HCT116 (cell line): ENCODE measurements at regions not wholly inside any gene's neighbourhood (a gene's known extent, or its start where the extent isn't known, plus 50 kb on each side); places are given as distances from the start of the nearest gene placed in this dataset.

Source experiments
- ATAC-seq: fragments of 200-7000 bp; cut with Tn5 transposase; 2 replicates; pipeline ENCODE4 v1.9.1; 2020; ENCODE audit warnings: mild to moderate bottlenecking, moderate library complexity
- BruUV-seq: library from RNA; stranded (reverse); fragments of 400-500 nt; replicated peaks from 2 replicates; lab custom pipeline; 2021; lab: Mats Ljungman, UMichigan
- CTCF ChIA-PET: fragments of 300-600 bp; sonication (Branson Sonifier 250); formaldehyde crosslinking; loops from one replicate; lab custom pipeline; 2021; ENCODE audit warnings: antibody characterized with exemption; lab: Charles Lee
- POLR2A ChIA-PET: fragments of 300-600, 350-600 bp; sonication (Branson Sonifier 250); formaldehyde crosslinking; loops from one replicate; lab custom pipeline; 2021; ENCODE audit warnings: antibody characterized with exemption; lab: Charles Lee
- RAD21 ChIA-PET, 2 experiments: fragments of 300-600 bp; sonication (Branson Sonifier 250); formaldehyde crosslinking; loops; one replicate each; lab custom pipeline; 2023; ENCODE audit warnings: low total read pairs in 2 of 2; ENCODE audit not compliant: uncharacterized antibody in 2 of 2, unreplicated experiment in 2 of 2, low non-redundant PET in 1 of 2; lab: Charles Lee
- DNase-seq: peaks from one replicate; pipeline ENCODE4 v3.0.0-alpha.2; 2010; ENCODE audit warnings: low read depth, low spot score
- H2AFZ ChIP-seq: fragments of 200-600 bp; shearing (Covaris generic), sonication (generic); 2 replicates; pipeline ENCODE4 v1.6.1; 2017; ENCODE audit warnings: low read depth, mixed run types, mixed read lengths, antibody characterized with exemption, low read length; ENCODE audit not compliant: poor library complexity, severe bottlenecking
- H3K27ac ChIP-seq: 2 replicates; pipeline ENCODE4 v1.5.1; 2012; ENCODE audit warnings: low read depth, low read length
- H3K27me3 ChIP-seq: fragments of 200-600 bp; sonication (generic); 2 replicates; pipeline ENCODE4 v1.6.1; 2016; ENCODE audit warnings: mixed run types, low read length, mixed read lengths; ENCODE audit not compliant: insufficient read depth
- H3K36me3 ChIP-seq, 2 experiments: fragments of 200-500 bp in 1 of 2; fragments of 200-600 bp in 1 of 2; sonication (Bioruptor generic) in 1 of 2; sonication (generic) in 1 of 2; 2 replicates each; pipeline versions ENCODE4 v1.5.1 to v1.6.1; 2014 to 2016; ENCODE audit warnings: low read length in 2 of 2, inconsistent platforms in 1 of 2, mixed read lengths in 1 of 2, mixed run types in 1 of 2; ENCODE audit not compliant: insufficient read depth in 2 of 2, control insufficient read depth in 1 of 2
- H3K4me1 ChIP-seq, 2 experiments: fragments of 200-600 bp in 1 of 2; sonication (generic) in 1 of 2; 2 replicates each; pipeline versions ENCODE4 v1.5.1 to v1.6.1; 2012 to 2017; ENCODE audit warnings: low read length in 2 of 2, inconsistent platforms in 1 of 2, mild to moderate bottlenecking in 1 of 2, mixed read lengths in 1 of 2, mixed run types in 1 of 2, moderate library complexity in 1 of 2; ENCODE audit not compliant: insufficient read depth in 2 of 2, control insufficient read depth in 1 of 2
- H3K4me2 ChIP-seq: fragments of 200-600 bp; sonication (generic); 2 replicates; pipeline ENCODE4 v1.6.1; 2017; ENCODE audit warnings: mixed run types, low read length, mixed read lengths
- H3K4me3 ChIP-seq, 2 experiments: fragments of 200-600 bp in 1 of 2; sonication (generic) in 1 of 2; replicated peaks in 1 of 2; 2 replicates each; pipeline ENCODE4 v1.5.1; 2011 to 2016; ENCODE audit warnings: low read length in 2 of 2, control low read depth in 1 of 2, low read depth in 1 of 2, mild to moderate bottlenecking in 1 of 2, mixed read lengths in 1 of 2, mixed run types in 1 of 2
- H3K79me2 ChIP-seq: fragments of 200-600 bp; sonication (generic); 2 replicates; pipeline ENCODE4 v1.6.1; 2017; ENCODE audit warnings: mild to moderate bottlenecking, mixed run types, low read length, moderate library complexity, mixed read lengths; ENCODE audit not compliant: insufficient read depth
- H3K9ac ChIP-seq: fragments of 200-600 bp; sonication (generic); 2 replicates; pipeline ENCODE4 v1.6.1; 2016; ENCODE audit warnings: low read length, mixed read lengths
- H3K9me2 ChIP-seq: fragments of 200-600 bp; sonication (generic), shearing (Covaris generic); 2 replicates; pipeline ENCODE4 v1.6.1; 2017; ENCODE audit warnings: mixed run types, mild to moderate bottlenecking, moderate library complexity; ENCODE audit not compliant: insufficient read depth
- H3K9me3 ChIP-seq, 2 experiments: fragments of 200-500 bp in 1 of 2; fragments of 200-600 bp in 1 of 2; sonication (Bioruptor generic) in 1 of 2; sonication (generic) in 1 of 2; 2 replicates each; pipeline ENCODE4 v1.6.1; 2014 to 2017; ENCODE audit warnings: low read length in 2 of 2, mixed read lengths in 2 of 2, inconsistent platforms in 1 of 2, low read depth in 1 of 2, mild to moderate bottlenecking in 1 of 2, mixed run types in 1 of 2, moderate library complexity in 1 of 2; ENCODE audit not compliant: control insufficient read depth in 1 of 2, insufficient read depth in 1 of 2
- H4K20me1 ChIP-seq: fragments of 200-600 bp; sonication (generic), shearing (Covaris generic); 2 replicates; pipeline ENCODE4 v1.6.1; 2017; ENCODE audit warnings: mixed run types, mild to moderate bottlenecking, moderate library complexity; ENCODE audit not compliant: insufficient read depth
- CBX3 ChIP-seq: IDR thresholded peaks from 2 replicates; pipeline ENCODE4 v1.6.1; 2012; ENCODE audit warnings: low read depth
- EGR1 ChIP-seq: IDR thresholded peaks from 2 replicates; pipeline ENCODE4 v1.6.1; 2012; ENCODE audit warnings: low read depth
- SIN3A ChIP-seq: IDR thresholded peaks from 2 replicates; pipeline ENCODE4 v1.6.1; 2012; ENCODE audit warnings: low read depth
- YY1 ChIP-seq: IDR thresholded peaks from 2 replicates; pipeline ENCODE4 v1.6.1; 2011; ENCODE audit warnings: low read length, low read depth, moderate library complexity, mild to moderate bottlenecking; ENCODE audit not compliant: insufficient replicate concordance; ENCODE audit errors: extremely low read depth
- ZNF274 ChIP-seq: fragments of 200-500 bp; sonication (Bioruptor generic); IDR thresholded peaks from 2 replicates; pipeline ENCODE4 v1.6.1; 2014; ENCODE audit warnings: mild to moderate bottlenecking, low read depth, low read length, inconsistent platforms
- intact Hi-C: fragments of 100-400 bp; cut with micrococcal nuclease; formaldehyde crosslinking; loops from 2 replicates; pipeline ENCODE4 v1.10.0; 2022
- TF ChIP-seq, protein P1 (sequence below), 3 experiments: fragments of 200-600 bp in 1 of 3; sonication (generic) in 1 of 3; IDR thresholded peaks in 2 of 3; conservative IDR thresholded peaks in 1 of 3; 2 replicates each; pipeline ENCODE4 v1.5.1; 2012 to 2017; ENCODE audit warnings: low read depth in 2 of 3, low read length in 2 of 3, antibody characterized with exemption in 1 of 3, borderline replicate concordance in 1 of 3, control low read depth in 1 of 3, mild to moderate bottlenecking in 1 of 3, mixed read lengths in 1 of 3, mixed run types in 1 of 3, moderate library complexity in 1 of 3; ENCODE audit not compliant: insufficient read depth in 1 of 3
- TF ChIP-seq, protein P2 (sequence below): IDR thresholded peaks from 2 replicates; pipeline ENCODE4 v1.6.1; 2012; ENCODE audit warnings: low read depth

DNA sequence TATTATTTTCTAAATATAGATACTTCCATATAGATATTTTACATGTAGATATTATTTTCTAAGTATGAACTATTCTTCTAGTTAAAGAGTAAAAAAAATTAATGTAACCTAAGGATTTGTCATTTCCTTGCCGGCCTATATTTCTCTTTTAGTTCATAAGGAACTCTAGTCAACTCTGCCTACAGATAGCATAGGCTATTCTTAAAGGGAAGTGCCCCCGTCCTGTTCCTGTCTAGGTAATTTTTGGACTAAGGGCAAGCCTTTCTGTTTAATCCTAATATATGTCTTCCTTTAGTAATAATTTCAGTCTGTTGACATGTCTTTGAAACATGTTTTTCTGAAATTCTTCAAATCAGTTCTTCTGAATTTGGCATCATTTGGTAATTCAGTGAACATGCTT, 161.9 kb downstream of the C11orf91 start:
- no peak overlapping the region for H3K27ac ChIP-seq
- intact Hi-C loops: no loop called here
- ChIA-PET CTCF (no interaction called here), POLR2A (no interaction called here), RAD21 (no interaction called here)
- H3K4me1 ChIP-seq: peaks cover 0 to 5% of the 10 kb centered on the region in 2 experiments; a peak in 1 of 4 replicates
- BruUV-seq: no TSS peak
- no peak overlapping the region for H3K9ac ChIP-seq
- H3K9me3 ChIP-seq: no peaks in the 10 kb centered on the region
- H3K4me3 ChIP-seq: no peak overlapping the region
- H3K4me2 ChIP-seq: no peak overlapping the region
- TF ChIP-seq ZNF274 (no peak), SIN3A (no peak), CBX3 (no peak), EGR1 (no peak), YY1 (no peak)
- TF ChIP-seq, protein P1, sequence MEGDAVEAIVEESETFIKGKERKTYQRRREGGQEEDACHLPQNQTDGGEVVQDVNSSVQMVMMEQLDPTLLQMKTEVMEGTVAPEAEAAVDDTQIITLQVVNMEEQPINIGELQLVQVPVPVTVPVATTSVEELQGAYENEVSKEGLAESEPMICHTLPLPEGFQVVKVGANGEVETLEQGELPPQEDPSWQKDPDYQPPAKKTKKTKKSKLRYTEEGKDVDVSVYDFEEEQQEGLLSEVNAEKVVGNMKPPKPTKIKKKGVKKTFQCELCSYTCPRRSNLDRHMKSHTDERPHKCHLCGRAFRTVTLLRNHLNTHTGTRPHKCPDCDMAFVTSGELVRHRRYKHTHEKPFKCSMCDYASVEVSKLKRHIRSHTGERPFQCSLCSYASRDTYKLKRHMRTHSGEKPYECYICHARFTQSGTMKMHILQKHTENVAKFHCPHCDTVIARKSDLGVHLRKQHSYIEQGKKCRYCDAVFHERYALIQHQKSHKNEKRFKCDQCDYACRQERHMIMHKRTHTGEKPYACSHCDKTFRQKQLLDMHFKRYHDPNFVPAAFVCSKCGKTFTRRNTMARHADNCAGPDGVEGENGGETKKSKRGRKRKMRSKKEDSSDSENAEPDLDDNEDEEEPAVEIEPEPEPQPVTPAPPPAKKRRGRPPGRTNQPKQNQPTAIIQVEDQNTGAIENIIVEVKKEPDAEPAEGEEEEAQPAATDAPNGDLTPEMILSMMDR (IDR thresholded peaks at IDR 0.05 in 2 of 3, conservative IDR thresholded peaks at IDR 0.05 in 1 of 3; ENCODE audit: borderline replicate concordance in 1 of 3, insufficient read depth in 1 of 3, low read depth in 2 of 3, low read length in 2 of 3): no peak
- TF ChIP-seq, protein P2, sequence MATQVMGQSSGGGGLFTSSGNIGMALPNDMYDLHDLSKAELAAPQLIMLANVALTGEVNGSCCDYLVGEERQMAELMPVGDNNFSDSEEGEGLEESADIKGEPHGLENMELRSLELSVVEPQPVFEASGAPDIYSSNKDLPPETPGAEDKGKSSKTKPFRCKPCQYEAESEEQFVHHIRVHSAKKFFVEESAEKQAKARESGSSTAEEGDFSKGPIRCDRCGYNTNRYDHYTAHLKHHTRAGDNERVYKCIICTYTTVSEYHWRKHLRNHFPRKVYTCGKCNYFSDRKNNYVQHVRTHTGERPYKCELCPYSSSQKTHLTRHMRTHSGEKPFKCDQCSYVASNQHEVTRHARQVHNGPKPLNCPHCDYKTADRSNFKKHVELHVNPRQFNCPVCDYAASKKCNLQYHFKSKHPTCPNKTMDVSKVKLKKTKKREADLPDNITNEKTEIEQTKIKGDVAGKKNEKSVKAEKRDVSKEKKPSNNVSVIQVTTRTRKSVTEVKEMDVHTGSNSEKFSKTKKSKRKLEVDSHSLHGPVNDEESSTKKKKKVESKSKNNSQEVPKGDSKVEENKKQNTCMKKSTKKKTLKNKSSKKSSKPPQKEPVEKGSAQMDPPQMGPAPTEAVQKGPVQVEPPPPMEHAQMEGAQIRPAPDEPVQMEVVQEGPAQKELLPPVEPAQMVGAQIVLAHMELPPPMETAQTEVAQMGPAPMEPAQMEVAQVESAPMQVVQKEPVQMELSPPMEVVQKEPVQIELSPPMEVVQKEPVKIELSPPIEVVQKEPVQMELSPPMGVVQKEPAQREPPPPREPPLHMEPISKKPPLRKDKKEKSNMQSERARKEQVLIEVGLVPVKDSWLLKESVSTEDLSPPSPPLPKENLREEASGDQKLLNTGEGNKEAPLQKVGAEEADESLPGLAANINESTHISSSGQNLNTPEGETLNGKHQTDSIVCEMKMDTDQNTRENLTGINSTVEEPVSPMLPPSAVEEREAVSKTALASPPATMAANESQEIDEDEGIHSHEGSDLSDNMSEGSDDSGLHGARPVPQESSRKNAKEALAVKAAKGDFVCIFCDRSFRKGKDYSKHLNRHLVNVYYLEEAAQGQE: no peak
- H3K27me3 ChIP-seq: no peaks in the 10 kb centered on the region
- H3K9me2 ChIP-seq: no peaks in the 10 kb centered on the region
- no peaks in the 10 kb centered on the region for H3K36me3 ChIP-seq
- ATAC-seq (no peak), DNase-seq (no peak)
- H3K79me2 ChIP-seq: no peaks in the 10 kb centered on the region
- no peaks in the 10 kb centered on the region for H4K20me1 ChIP-seq
- no peak overlapping the region for H2AFZ ChIP-seq
